CD4-positive, alpha-beta T cell treated with Interleukin-12 subunit alpha and Interleukin-12 subunit beta, for 1 hour (primary cell): ENCODE measurements at regions not wholly inside any gene's neighbourhood (a gene's known extent, or its start where the extent isn't known, plus 50 kb on each side); places are given as distances from the start of the nearest gene placed in this dataset.

ENCODE experiments used
- DNase-seq: peaks from one replicate; pipeline ENCODE4 v3.0.0-alpha.2; 2020

DNA sequence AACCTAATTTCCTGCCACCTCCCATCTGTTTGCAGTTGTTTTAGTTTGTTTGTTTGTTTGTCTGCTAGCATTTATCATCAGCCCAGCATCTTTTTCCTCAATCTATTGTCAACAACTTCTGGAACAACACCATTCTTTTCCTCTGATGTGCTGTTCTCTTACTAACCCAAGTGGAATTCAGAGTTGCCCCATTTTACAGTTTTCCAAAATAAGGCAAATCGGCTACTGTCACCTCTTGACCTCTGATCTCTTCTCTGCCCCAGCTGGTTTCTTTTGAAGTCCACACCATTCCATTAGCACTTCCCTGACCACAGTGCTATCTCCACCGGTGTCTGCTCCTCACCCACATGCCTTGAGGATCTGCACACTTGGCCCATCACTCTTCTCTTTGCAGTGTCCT is 102.4 kb downstream of the EFNB2 start:
- no peak for DNase-seq

DNA sequence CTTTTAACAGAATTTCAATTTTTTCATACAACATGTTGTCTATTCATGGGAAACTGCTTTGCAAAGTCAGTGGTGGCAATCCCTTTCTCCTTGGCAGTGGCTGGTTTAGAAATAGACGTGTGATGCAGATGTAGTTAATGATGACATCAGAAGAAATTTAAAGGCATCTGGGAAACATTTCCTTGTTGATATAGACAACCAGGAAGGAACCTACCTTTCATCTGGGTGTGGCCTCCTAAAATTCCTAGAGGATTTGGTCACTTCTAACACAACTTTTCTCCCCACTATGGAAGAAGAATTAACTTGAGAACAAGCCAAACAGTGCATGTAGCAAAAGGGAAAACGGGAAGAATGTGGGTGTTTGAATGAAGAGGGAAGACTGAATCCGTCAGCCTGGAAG is 102.8 kb downstream of the EFNB2 start:
- DNase-seq: no peak

- no peak for DNase-seq
Observed at GRCh38 chr13:106426909-106427308, 108.6 kb downstream of the EFNB2 start.

DNA sequence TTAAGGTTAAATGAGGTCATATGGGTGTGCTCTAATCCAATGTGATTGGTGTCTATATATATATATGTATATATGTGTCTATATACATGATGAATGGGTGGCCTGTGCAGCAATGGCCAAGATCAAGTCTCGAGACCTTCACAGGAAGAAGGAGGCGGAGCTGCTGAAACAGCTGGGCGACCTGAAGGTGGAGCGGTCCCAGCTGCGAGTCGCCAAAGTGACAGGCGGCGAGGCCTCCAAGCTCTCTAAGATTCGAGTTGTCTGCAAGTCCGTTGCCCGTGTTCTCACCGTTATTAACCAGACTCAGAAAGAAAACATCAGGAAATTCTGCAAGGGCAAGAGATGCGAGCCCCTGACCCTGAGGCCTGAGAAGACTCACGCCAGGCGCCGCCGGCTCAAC is 109.8 kb downstream of the EFNB2 start:
- no peak for DNase-seq

GRCh38 chr13:106424805-106425204 is 110.7 kb downstream of the EFNB2 start:
- DNase-seq: no peak

- DNase-seq: no peak
Observed at GRCh38 chr13:106423530-106423929, 111.9 kb downstream of the EFNB2 start.

- no peak for DNase-seq
Observed at GRCh38 chr13:106418556-106418955, 116.9 kb downstream of the EFNB2 start.

- DNase-seq: no peak
Observed at GRCh38 chr13:106417467-106418110, 117.9 kb downstream of the EFNB2 start.

- no peak for DNase-seq
Observed at GRCh38 chr13:106416645-106417044, 118.8 kb downstream of the EFNB2 start.

DNA sequence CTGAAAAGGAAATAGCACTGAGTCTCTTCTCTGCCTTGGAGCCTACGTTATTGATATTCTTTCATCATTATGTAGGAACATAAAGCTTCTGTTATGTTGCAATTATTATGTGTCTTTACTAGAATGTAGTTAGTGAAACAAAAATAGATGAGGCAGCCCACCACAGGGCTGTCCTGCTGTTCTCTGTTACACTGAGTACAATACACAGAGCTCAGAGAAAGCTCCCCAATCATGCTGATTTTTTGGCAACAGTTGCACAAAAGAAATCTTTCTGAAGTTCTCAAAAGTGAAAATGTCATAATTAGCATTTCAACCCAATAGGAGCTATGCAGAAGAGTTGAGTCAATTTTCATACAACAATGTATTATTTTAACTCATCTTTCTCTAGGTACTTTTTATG is 119.5 kb downstream of the EFNB2 start:
- no peak for DNase-seq

DNA sequence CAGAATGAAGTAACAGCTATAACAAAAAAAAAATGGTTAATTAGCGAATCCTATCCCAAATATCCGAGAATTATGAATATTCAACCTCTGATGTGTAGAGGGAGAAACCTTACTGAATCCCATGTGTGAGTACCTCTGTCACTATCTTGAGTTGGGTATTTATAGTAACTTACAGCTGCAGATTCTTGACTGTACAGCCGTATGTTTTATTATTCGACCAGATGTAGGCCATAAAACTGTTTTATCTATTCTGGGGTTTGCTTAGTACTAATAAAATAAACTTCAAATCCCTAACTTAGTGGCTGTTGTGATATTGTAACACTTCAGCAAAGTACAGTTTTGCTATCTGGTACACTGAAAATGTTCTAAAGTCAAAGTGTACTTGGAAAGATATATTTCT is 120.0 kb downstream of the EFNB2 start:
- DNase-seq: no peak

- no peak for DNase-seq
Observed at GRCh38 chr13:106407338-106407737, 128.1 kb downstream of the EFNB2 start.

GRCh38 chr13:106405731-106406130 is 129.7 kb downstream of the EFNB2 start:
- DNase-seq: no peak

DNA sequence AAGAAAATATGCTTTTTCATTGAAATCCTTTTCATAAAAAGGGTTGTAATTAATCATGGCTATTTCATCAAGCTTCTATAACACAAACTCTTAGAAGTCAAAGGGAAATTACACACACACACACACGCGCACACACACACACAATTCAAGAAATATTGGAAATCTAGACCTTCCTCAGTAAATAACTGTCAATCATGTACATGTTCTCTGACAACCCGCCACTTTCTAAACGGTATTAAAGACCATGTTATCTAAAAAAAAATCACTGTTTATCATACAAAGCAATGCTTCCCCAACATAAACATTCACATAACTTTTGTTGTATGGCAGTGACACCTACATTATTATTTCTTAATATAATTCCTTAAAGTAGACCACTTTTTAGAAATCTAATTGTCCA is 132.2 kb downstream of the EFNB2 start:
- DNase-seq: no peak

GRCh38 chr13:106402866-106403265 is 132.6 kb downstream of the EFNB2 start:
- DNase-seq: no peak

DNA sequence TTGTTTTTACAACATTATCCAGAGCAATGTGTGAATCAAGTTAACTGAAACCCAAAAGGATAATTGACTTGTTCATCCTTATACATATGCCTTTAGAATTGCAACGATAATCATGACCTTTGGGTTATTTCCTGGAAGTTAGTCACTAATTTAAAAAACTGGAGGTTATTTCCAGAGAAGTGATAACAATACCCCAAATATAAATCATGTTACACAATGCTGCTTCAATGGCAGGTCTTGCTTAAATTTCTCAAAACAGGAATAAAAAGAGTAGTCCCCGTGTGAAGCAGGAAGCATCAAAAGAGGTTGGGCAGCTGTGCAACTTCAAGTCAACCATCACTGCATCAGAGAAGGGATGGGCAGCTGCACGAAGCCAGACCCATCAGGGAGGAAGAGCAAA is 134.4 kb downstream of the EFNB2 start:
- no peak for DNase-seq

- no peak for DNase-seq
Observed at GRCh38 chr13:106400289-106400688, 135.2 kb downstream of the EFNB2 start.

GRCh38 chr13:106398289-106398688 is 137.2 kb downstream of the EFNB2 start:
- no peak for DNase-seq

DNA sequence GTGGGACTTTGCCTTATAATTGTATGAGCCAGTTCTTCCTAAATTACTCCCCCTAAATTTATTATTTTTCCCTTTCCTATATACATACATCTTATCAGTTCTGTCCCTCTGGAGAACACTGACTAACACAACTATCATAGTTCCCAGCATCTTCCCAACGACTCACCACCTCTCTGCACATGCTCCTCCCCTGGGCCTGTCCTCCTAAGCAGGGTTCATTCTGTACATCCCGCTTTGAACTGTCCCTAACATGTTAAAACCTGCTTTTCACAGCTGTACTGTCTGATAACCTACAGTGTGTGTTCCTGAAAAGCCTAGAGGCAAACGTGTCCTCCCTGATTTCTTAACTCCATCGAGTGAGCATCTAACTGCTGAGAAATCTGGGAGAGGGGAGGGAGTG is 141.7 kb downstream of the EFNB2 start:
- DNase-seq: no peak

DNA sequence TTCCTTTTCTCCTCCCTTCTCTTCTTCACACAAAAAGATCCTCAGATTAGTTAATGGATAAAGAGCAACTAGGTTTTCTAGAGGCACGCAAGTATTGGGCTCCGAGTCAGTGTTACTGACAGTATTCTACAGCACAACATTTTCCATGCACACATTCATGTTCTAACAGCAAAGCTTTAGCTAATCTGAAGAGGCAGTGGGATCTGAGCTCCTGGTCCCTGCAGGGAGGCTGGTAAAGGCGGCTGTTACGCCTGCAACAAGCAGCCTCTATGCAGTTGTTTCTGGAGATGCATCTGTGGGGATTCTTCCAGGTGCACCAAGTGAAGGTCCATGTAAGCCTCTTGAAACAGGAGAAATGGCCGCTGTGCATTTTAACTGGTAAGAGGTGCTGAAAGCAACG is 143.8 kb downstream of the EFNB2 start:
- no peak for DNase-seq

DNA sequence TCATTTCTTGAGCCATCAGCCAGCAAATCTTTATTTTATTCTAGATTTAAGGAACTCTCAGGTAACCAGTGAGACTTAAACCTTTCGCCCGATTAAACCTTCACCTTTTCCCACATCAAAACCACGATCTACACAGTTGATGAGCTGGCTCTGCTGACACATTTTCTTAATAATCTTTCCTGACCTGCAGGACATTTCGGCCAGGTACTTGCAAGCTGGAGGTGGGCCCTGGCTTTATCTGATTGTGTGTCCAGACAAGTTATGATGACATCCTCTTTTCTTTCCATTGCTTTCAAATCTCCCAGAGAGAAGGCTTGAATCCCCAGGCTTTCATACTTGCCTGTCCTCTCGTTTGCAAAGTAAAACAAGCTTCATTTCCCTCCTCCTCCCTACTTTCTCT is 144.2 kb downstream of the EFNB2 start:
- DNase-seq: no peak

- DNase-seq: no peak
Observed at GRCh38 chr13:106390367-106390766, 145.1 kb downstream of the EFNB2 start.

- DNase-seq: no peak
Observed at GRCh38 chr13:106385654-106386053, 149.8 kb downstream of the EFNB2 start.

- no peak for DNase-seq
Observed at GRCh38 chr13:106384516-106384915, 150.9 kb downstream of the EFNB2 start.

GRCh38 chr13:106383791-106384190 is 151.7 kb downstream of the EFNB2 start:
- DNase-seq: no peak

- no peak for DNase-seq
Observed at GRCh38 chr13:106382534-106382933, 152.9 kb downstream of the EFNB2 start.
